ENCODE measurements at regions not wholly inside any gene's neighbourhood (a gene's known extent, or its start where the extent isn't known, plus 50 kb on each side); places are given as distances from the start of the nearest gene placed in this dataset.

GRCh38 chr1:118736322-118736721 is 251.8 kb downstream of the TBX15 start:
- DNase-seq (ENCODE audit: low spot score) (no peak), ATAC-seq (no peak)
- no peak overlapping the region for H3K4me3 ChIP-seq
- no peak overlapping the region for H3K4me3 Mint-ChIP-seq
- no peak overlapping the region for H3K27ac Mint-ChIP-seq
- H3K36me3 ChIP-seq (ENCODE audit: insufficient read depth), result no peaks in the 10 kb centered on the region
- H3F3A ChIP-seq (replicated peaks; ENCODE audit: low read depth), result no peaks in the 10 kb centered on the region
- H3K9me3 Mint-ChIP-seq, result peaks cover 3% of the 10 kb centered on the region; the same call in 1 of the 3 replicates
- no peaks in the 10 kb centered on the region for H3K36me3 Mint-ChIP-seq (ENCODE audit: low read depth)
- TF ChIP-seq CREB1 (CRISPR knock-in tag; IDR thresholded peaks at IDR 0.05; ENCODE audit: low read depth) (no peak), ETS1 (IDR thresholded peaks at IDR 0.05) (no peak), EZH2 (IDR thresholded peaks at IDR 0.05; ENCODE audit: low read depth, unreplicated experiment) (no peak), EZH2phosphoT487 (IDR thresholded peaks at IDR 0.05; ENCODE audit: unreplicated experiment) (no peak), POLR2AphosphoS5 (IDR thresholded peaks at IDR 0.05; ENCODE audit: low read depth) (no peak), STAT1 (IDR thresholded peaks at IDR 0.05; ENCODE audit: unreplicated experiment) (no peak), CTCF (conservative IDR thresholded peaks at IDR 0.05; ENCODE audit: low read depth in 2 of 2) (no peak), ZNF462 (CRISPR knock-in tag; IDR thresholded peaks at IDR 0.05) (no peak), JUNB (IDR thresholded peaks at IDR 0.05; ENCODE audit: unreplicated experiment) (no peak), ZNF331 (CRISPR knock-in tag; IDR thresholded peaks at IDR 0.05; ENCODE audit: low read depth) (no peak), ZNF114 (CRISPR knock-in tag; IDR thresholded peaks at IDR 0.05) (no peak), NANOG (IDR thresholded peaks at IDR 0.05; ENCODE audit: borderline replicate concordance) (no peak), REST (IDR thresholded peaks at IDR 0.05; ENCODE audit: unreplicated experiment) (no peak)
- H3K79me2 ChIP-seq (replicated peaks; ENCODE audit: insufficient read depth), result no peaks in the 10 kb centered on the region
- peaks cover 21% of the 10 kb centered on the region for H3K4me1 Mint-ChIP-seq
- no peaks in the 10 kb centered on the region for H3K27me3 ChIP-seq (ENCODE audit: insufficient read depth)
- H3K4me1 ChIP-seq (ENCODE audit: insufficient read depth), result peaks cover 13% of the 10 kb centered on the region
- no peaks in the 10 kb centered on the region for H4K20me1 ChIP-seq (replicated peaks; ENCODE audit: insufficient read depth)
- no peak overlapping the region for H3K27ac ChIP-seq (ENCODE audit: low read depth)
- no peaks in the 10 kb centered on the region for H3K9me2 ChIP-seq (ENCODE audit: insufficient read depth)
- no peak overlapping the region for H3K4me2 ChIP-seq
- no peaks in the 10 kb centered on the region for H3K27me3 Mint-ChIP-seq (ENCODE audit: insufficient read depth, low read depth, poor library complexity)
- no peak overlapping the region for H2AFZ ChIP-seq
